B cell (primary cell): ENCODE measurements at regions not wholly inside any gene's neighbourhood (a gene's known extent, or its start where the extent isn't known, plus 50 kb on each side); places are given as distances from the start of the nearest gene placed in this dataset.

Source experiments
- EZH2 ChIP-seq: IDR thresholded peaks from 2 replicates; pipeline ENCODE4 v1.6.1; 2012; ENCODE audit warnings: borderline replicate concordance, low read depth, mild to moderate bottlenecking, moderate library complexity, low read length; ENCODE audit not compliant: insufficient read depth, poor library complexity, severe bottlenecking
- TF ChIP-seq, protein P1 (sequence below): fragments of 200-600 bp; IDR thresholded peaks from one replicate; pipeline ENCODE4 v1.8.0; 2022; ENCODE audit warnings: antibody characterized with exemption, mild to moderate bottlenecking

DNA sequence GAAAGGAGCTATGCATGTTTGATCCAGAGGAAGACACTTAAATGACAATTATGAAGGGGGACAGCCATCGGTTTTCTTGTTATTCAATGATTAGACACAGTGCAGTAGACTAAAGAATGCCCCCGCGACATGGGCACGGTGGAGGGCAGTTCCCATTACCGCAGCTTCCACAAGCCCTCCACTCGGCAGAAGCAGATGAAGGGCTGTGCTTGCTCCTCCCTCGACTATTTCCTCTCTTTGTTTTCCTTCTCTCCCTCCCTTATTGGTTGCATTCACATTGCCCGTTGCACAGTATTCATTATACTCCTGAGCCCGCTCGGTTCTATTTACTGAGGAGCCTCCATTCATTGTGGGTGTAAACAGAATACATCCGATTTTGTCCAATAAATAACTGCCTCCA, 138.8 kb upstream of the RASSF8 start:
- no peak for TF ChIP-seq EZH2
- TF ChIP-seq, protein P1, sequence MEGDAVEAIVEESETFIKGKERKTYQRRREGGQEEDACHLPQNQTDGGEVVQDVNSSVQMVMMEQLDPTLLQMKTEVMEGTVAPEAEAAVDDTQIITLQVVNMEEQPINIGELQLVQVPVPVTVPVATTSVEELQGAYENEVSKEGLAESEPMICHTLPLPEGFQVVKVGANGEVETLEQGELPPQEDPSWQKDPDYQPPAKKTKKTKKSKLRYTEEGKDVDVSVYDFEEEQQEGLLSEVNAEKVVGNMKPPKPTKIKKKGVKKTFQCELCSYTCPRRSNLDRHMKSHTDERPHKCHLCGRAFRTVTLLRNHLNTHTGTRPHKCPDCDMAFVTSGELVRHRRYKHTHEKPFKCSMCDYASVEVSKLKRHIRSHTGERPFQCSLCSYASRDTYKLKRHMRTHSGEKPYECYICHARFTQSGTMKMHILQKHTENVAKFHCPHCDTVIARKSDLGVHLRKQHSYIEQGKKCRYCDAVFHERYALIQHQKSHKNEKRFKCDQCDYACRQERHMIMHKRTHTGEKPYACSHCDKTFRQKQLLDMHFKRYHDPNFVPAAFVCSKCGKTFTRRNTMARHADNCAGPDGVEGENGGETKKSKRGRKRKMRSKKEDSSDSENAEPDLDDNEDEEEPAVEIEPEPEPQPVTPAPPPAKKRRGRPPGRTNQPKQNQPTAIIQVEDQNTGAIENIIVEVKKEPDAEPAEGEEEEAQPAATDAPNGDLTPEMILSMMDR, result no peak
